A172 (cell line): ENCODE measurements at regions not wholly inside any gene's neighbourhood (a gene's known extent, or its start where the extent isn't known, plus 50 kb on each side); places are given as distances from the start of the nearest gene placed in this dataset.
"Not testable (repeated sequence)": the region's sequence is repeated elsewhere in the genome, so short reads cannot be mapped to it uniquely, and the experiment has no call there.

ENCODE experiments used
- DNase-seq: peaks from one replicate; pipeline ENCODE4 v3.0.0-alpha.2; 2015; ENCODE audit warnings: low spot score

DNA sequence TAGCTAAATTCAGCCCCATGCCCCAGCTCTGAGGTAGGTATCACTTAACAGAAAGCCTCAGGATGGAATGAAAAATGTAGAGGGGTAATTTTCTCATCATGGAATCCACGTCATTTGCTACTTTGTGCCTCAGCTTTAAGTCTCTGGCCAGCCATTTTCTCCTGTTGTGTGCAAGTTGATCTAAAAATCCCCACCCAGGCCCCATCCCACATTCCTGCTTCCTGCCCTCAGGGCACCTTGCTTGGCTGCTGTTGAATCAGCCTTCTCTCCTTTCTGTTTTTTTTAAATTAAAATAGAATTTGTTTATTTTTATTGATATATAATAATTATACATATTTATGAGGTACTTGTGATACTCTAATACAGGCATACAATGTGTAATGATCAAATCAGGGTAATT lies 179.9 kb upstream of the TSHZ3 start:
- no peak for DNase-seq

DNA sequence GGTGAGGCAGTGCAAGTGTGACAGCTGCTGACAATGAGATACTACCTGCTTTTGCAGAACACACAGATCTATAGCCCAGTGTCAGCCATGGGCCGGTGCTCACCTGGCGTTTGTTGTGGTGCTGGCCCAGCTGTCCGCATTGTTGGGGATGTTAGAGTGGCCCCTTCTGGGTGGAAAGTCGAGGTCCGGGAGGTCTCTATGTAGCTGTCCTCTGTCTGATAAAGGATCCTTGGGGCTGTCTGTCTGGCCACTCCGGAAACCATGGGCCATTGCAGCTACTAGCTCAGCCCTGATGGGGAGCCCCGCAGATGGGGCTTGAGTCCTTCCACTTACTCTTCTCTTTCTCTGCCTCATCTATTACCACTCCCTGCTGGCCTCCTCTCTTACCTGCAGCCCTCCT lies 181.5 kb upstream of the TSHZ3 start:
- no peak for DNase-seq

DNA sequence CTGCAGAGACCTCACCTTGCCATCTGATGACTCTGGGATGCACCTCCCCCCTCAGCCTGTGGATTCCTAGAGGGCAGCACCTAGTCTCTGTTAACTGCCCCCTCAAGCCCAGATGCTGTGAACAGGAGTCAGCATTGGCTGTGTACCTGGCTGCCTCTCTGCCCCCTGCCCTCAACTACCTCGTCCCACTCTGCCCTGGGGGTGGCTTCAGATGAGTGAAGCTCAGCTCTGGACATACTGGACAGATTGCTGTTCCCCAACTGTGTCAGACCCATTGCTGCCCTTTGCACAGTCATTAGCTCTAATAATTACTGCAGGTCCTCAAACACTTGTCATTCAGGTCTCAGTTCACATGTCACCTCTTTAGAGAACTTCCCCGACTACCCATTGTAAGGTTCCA lies 182.1 kb upstream of the TSHZ3 start:
- DNase-seq: no peak

DNA sequence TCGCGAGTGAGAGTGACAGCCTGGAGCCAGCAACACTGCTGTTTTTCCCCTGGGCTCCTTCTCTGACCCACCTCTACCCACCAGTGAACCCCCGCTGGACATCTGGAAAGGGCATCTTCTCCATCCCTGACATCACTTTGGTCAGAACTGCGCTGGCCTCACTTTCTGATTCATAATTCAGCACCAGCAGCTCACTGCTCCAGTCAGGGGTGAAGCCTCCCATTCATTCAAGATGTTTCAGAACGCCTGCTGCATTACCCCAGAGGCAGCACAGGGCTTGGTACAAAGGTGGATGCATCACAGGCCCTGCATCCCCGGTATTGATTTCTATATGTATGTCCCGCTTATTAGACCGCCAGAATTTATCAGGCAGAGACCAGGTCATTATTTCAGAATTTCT lies 182.8 kb upstream of the TSHZ3 start:
- DNase-seq: no peak

DNA sequence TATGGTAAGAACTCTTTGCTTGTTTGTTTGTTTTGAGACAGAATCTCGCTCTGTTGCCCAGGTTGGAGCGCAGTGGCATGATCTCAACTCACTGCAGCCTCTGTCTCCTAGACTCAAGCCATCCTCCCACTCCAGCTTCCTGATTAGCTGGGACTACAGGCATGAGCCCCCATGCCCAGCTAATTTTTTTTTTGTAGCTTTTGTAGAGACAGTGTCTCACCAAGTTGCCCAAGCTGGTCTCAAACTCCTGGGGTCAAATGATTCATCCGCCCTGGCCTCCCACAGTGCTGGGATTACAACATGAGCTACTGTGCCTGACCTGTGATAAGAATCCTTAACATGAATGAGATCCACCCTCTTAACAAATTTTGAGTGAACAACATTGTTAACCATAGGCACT lies 183.9 kb upstream of the TSHZ3 start:
- DNase-seq: no peak

DNA sequence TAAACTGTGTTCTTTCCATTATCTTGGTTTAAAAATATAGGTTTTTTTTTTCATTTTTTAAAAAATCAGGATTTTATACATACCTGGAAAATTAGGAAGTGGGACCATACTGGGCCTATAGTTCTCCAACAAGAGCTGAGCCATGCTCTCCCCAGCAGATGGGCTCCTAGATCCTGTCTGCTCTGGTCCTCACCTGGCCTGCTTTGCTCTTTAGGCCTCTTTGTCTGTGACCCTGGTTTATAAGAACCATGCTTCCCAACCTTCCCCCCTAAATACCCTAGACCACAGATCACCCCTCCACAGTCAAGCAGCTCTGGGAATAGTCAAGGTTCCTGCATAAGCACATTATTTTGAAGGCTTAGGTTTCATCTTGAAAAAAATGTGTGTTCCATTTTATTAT lies 185.0 kb upstream of the TSHZ3 start:
- DNase-seq: no peak

DNA sequence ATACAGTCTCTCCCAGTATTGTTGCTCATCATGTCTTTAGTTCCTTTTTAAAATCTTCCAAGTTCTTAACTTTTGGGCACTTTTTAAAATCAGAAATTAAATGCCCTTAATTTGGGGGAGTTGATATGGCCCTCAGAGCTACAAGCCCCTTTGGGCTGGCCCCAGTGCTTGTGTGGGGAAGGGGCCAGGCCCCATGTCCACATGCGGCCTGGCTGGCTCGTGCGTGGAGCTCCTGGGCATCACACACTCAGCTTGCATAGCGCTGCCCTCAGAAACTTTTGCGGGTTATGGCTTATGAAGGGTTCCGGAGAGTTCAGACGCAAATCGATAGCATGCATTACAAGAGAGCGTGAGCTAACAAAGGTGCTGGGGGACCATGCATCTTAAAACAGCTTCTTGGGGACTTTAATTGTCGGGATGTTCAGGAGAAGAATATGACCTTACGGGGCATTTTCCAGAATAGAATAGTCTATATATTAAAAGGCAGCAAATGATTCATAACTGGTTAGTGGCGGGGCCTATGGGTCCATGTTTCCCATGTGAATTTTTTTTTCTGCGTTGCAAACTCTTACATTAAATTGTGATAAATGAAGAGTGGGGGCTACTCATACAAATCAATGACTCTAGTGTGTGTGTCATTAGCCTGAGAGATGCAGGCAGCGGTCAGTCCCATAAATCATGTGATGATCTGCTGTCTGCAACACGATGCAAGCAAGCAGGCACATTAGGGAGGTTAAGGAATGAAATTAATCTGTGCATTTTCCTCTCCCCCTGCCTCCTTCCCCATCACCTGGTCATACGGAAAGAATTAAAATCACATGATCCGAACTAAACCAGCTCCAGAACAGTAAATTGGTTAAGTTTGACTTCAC lies 185.8 kb upstream of the TSHZ3 start:
- no peak for DNase-seq

DNA sequence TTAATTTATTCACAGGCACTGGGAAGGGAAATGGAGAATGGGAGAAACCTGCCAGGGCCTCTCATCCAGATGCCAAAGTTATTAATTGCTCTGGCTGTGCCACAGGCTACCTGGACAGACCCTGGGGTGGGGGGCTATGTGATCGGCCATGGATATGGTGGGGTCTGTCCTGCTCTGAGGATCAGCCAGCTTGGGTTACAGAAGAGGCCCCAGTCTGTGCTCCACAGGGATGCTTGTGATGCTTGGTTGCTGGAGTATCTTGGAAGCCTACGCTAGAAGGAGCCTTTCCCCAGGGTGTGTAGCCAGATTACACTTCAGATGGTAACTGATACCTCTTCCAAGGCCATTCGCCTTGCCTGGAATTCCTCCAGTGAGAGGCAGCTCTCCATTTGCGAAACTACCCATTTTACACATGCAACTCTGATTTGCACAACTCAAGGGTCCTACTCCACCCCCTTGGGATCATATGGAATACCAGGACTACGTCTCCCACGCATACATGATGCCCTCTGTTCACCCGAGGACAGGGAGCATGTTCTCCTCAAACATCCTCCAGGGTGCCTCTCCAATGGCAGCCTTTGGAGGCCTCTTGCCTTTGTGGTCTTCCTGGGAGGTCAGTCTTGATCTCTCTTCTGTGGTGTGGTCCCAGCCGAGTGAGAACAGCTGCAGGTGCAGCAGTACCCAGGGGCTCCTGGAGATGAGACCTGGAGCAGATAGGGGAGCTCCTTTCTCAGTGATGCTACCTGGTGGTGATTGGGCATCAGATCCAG lies 186.6 kb upstream of the TSHZ3 start:
- DNase-seq: no peak

DNA sequence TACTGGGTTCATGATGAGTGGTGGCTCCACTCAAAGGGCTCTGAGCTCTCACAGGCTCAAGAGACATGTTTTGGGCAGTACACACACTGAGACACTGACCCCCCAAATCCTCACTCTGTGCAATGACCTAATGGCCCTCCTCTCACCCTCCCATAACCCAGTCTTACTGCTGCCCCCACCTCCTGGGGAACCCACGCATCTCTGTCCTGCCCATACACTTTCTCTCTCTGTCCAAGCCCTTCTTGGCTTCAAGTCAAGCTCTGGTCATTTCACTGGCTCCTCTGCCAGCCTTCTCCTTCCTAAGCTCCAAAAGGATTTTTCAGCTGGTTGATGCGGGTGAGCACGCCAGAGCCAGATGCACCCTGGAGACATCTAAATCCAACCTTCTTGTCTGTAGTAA lies 187.9 kb upstream of the TSHZ3 start:
- DNase-seq: no peak

DNA sequence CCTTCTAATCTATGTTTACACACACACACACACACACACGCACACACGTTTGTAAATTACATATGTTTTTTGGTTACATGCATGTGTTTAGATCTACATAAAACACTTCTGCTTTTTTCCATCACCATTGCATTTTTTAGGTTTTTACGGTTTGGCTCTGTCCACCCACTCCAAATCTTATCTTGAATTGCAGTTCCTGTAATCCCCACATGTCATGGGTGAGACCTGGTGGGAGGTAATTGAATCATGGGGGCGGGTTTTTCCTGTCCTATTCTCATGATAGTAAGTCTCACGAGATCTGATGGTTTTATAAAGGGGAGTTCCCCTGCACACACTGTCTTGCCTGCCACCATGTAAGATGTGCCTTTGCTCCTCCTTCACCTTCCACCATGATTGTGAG lies 188.7 kb upstream of the TSHZ3 start:
- DNase-seq: not testable (repeated sequence)

DNA sequence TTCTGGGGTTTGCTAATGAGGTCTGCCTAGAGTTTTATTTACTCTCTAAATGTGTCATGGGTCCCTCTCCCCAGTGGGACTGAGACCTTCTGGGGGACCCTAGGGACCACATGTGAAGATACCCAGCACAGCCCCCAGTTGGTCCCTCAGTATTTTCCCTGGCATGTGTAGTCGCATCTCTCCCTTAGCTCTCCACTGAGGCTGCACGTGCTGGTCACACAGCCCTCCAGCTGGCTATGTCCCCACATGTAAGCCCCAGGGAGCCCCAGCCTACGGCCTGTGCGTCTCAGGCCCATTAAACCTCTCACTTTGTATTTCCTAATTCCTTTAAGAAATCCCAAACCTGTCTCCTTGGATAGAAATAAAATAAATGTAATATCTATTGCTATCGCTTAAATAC lies 189.6 kb upstream of the TSHZ3 start:
- DNase-seq: no peak

DNA sequence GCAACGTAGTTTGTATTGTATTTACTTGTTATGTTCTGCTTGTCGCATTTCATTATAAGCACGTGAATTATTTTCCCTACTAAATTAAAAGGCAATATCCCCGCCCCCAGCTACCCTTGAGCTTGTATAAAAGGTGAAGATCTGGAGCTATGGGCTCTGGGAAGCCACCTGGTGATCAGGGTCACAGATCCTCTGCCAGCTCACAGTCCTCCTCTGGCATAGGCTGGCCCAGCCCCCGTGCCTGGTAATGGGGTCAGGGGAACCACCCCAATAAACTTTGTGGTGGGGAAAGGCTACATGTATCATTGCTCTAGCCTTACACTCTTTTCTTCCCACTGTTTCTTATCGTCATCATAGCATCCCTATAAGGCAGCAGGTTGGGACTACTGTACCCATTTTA lies 190.2 kb upstream of the TSHZ3 start:
- no peak for DNase-seq

DNA sequence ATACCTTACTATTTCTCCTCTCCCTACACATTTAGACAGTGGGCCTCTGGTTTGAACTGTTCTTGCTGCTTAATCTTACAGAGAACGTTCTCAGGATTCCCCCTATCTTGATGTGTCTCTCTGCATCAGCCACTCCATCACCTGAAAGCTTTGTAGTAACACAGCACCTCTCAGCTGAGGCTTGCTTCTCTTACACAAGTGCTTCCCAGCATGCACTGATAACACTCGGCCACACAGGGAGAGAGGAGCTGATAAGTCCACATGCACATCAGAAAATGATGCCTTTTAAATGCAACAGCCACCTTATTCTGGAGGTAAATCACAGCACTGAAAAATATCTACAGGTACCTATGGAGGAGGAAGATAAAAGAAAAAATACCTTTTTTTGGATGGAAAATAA lies 192.2 kb upstream of the TSHZ3 start:
- no peak for DNase-seq

DNA sequence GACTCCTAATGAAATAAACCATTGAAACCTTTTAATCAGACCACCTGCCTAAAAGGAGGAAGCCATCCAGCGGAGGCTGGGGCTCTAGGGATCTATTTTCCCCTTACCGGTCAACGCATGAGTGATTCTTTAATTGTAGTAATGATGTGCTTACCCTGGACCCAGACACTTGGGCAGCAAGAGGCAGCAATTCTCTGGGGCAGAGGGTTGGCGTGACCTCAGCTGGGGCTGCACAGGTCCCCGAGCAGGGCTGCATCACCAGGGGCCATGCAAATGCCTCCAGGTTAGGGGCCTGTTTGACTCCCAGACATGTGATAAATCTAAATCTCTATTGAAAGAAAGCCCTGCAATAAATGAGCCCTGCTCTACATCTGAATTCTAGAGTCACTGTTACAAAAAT lies 194.2 kb upstream of the TSHZ3 start:
- no peak for DNase-seq

DNA sequence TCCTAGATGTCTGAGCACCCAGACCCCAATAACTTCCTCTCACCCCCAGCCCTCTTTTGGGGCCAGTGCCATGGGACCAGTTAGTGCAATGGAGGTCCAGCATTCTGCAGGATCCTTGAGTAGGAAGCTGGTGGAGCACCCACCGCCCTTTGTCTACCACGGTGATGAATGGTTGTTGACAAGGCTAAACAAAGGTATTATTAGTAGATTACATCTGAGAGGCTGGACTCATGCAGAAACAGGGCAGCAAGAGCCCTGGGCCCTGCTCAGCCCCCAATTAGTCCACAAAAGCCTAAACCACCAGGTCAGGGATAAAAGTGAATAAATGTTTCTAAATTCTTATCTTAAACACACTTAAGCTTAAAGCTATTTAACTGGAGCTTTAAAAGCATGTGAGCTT lies 196.5 kb upstream of the TSHZ3 start:
- no peak for DNase-seq

DNA sequence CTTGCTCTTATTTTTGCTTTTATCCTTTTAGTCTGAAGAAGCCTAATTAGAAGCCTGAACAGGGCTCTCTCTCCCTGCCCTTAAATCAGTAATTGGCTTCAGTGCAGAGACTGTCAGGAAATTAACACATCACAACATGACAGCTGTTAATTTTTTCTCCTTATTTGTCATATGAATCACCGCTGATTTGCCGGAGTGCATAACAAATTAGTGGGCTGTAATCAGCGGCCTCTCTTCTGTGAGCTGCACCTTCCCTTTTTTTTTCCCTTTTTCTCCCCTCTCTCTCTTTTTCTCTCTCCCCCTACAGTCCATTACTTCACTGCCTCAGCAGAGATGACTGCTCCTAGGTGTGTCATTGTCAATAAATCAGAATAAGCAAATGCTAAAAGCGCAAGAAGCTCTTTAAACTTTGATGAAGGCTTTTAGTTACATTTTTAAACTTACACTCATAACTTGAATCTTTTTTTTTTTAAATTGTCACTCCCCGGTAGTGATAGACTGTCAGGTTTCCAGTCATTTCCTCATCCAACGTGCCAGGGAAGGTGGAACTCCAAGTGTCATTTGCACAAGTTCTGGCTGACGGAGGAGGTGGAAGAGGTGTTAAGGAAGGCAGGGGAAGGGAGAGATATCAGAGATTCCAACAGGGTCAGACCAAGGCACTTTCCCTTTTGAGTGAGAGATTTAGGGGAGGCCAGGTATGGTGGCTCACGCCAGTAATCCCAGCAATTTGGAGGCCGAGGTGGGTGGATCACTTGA lies 197.1 kb upstream of the TSHZ3 start:
- DNase-seq: no peak

DNA sequence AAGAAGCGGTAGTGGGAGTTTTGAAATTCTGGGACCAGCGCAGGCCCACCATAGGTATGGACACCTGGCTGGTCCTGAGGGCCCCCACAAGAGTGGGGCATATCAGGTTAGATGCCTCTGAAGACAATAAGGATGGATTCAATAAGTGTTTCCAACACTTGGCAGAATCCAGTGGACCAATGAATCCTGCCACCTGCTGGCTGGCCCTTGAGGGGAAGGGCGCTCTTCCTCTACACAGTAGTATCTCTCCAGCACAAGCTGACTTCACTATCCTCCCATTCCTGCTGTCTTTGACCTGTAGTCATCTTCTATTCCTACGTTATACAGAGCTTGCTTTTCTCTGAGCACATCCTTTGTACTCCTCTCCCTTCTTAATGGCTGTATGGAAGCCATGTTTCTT lies 199.7 kb upstream of the TSHZ3 start:
- DNase-seq: peak; percentile 23

DNA sequence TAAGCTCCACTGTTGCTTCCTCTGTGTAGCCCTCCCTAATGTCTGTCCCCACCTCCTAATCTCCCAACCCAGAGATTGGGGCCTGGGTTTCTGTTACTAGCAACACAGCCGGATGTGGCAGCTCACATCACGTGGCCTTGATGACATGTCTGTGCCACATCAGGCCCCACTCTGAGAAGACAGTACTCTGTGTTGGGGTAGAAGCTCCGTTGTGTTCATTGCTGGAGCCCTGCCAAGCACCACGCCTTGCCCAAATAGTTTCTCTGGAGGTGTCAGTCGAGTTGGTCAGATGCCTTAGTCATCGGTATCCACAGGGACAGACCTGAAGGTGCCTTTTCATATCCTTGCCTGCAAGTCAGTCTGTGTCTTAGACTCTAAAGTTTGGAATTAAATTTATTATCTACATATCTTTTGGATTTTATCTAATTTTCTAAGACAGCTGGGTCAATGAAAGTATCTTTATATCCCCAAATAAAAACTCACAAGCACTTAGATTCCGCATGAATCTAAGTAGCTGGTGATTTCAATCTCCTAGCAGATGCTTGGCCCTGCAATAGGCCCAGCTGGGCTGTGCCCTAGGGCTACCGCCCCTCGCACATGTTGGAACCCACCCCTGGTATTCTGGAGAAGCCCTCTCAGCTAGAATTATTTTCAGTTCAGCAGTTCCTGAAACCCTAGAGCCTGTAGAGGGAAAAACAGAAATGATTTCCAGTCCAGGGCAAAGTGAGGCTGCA lies 204.0 kb upstream of the TSHZ3 start:
- peak; percentile 55 for DNase-seq

DNA sequence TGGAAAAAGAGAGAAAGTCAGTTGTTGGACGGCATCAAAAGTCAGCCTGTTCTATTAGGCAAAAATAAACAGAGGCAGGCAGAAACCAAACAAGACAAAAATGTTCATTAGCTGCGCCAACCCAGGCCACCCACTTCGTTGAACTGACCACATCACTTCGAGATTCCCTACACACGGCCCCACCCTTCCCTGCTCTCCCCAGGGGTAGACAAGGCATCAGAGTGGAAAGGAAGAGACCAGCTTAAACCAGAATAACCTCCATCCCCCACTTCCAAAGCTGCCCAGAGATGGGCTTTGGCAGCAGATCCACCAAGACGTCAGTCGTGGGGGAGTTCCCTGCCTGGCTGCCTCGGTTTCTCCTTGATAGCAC lies 204.6 kb upstream of the TSHZ3 start:
- DNase-seq: no peak

DNA sequence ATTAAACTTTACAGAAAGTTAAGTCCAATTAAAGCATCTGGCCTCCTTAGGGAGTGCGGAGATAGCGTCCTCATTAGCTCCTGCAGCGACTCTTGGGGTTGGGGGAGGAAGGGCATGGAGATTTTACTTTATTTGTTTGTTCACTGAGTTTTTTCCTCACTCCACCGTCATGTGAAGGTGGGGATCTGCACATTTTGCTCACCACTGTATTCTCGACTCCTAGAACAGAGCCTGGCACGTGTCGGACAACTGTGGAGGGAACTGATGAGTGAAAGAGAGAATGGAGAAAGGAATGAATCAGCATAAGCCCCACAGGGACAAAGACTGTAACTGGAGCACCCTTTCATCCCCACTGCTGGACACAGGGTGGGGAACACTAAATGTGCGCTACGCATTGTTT lies 205.1 kb upstream of the TSHZ3 start:
- DNase-seq: no peak

DNA sequence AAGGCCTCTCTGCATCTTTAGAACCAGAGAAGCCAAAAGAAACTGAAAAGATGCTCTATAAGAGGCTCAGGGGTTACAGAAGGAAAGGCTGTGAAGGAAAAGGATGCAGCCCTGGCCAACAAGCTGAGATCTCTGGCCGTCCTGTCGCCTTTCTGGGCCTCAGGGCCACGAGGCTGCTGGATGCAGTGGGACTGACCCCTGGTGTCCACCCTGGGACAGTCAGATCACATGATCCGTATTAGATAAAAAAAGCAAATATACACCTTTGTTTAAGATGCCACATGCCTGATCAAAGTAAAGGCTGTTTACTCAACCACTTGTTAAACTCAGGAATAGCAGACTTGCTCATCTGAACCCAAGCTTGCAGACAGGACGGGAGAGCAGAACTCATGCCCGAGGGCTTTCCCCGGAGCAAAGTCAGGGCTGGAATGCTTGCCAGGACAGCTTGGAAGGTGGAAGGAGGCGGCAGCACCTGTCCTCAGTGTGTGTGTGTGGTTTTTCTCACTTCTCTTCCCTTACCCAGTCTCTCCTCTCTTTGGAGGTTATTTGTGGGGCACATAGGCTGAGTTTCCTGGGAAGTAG lies 206.5 kb upstream of the TSHZ3 start:
- DNase-seq: no peak

DNA sequence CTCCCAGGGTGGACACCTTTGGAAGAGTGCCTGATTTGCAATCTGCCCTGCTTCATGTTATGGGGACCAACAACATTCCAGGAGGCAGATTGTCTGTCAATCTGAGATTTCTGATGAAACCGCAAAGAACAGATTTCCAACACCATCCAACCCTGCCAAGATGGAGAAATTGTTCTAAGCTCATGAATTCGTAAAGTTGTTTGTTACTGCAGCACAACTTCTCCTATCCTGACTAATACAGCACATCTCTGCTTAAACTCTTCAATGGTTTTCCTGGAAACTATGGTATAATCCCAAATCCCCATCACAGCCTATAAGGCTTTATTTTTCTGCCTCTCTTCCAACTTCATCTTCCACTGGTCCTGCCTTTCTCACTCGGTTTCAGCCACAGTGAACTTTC lies 210.3 kb upstream of the TSHZ3 start:
- no peak for DNase-seq
